Stimulated activated CD4-positive, alpha-beta T cell treated with anti-CD3 and anti-CD28 coated beads, Interleukin-12 subunit alpha, Interleukin-12 subunit beta, amount 100 ng/mL, for 24 hours (primary cell): ENCODE measurements at regions not wholly inside any gene's neighbourhood (a gene's known extent, or its start where the extent isn't known, plus 50 kb on each side); places are given as distances from the start of the nearest gene placed in this dataset.
A peak's percentile ranks its signal among the peaks of the same experiment; 100 is the strongest.

ENCODE experiments used
- DNase-seq, 2 experiments: peaks; one replicate each; pipeline ENCODE4 v3.0.0-alpha.2; 2020; ENCODE audit warnings: low read depth in 2 of 2

GRCh38 chr15:77557564-77557963 lies 75.1 kb downstream of the LINGO1 start:
- DNase-seq: no peak

- DNase-seq: no peak
Measured at GRCh38 chr15:77557144-77557543, 75.6 kb downstream of the LINGO1 start.

- no peak for DNase-seq
Measured at GRCh38 chr15:77556622-77557021, 76.1 kb downstream of the LINGO1 start.

- DNase-seq: no peak
Measured at GRCh38 chr15:77555232-77555631, 77.5 kb downstream of the LINGO1 start.

GRCh38 chr15:77554306-77555080 lies 78.2 kb downstream of the LINGO1 start:
- no peak for DNase-seq

GRCh38 chr15:77553695-77554094 lies 79.0 kb downstream of the LINGO1 start:
- no peak for DNase-seq

GRCh38 chr15:77553257-77553656 lies 79.5 kb downstream of the LINGO1 start:
- no peak for DNase-seq

- DNase-seq: no peak
Measured at GRCh38 chr15:77552066-77552465, 80.6 kb downstream of the LINGO1 start.

GRCh38 chr15:77550301-77551251 lies 82.1 kb downstream of the LINGO1 start:
- no peak for DNase-seq

- no peak for DNase-seq
Measured at GRCh38 chr15:77549576-77550288, 83.0 kb downstream of the LINGO1 start.

- DNase-seq: no peak
Measured at GRCh38 chr15:77548589-77549557, 83.8 kb downstream of the LINGO1 start.

- no peak for DNase-seq
Measured at GRCh38 chr15:77547801-77548588, 84.7 kb downstream of the LINGO1 start.

- DNase-seq: no peak
Measured at GRCh38 chr15:77546870-77547269, 85.8 kb downstream of the LINGO1 start.

GRCh38 chr15:77546050-77546501 lies 86.6 kb downstream of the LINGO1 start:
- DNase-seq: no peak

GRCh38 chr15:77545058-77545457 lies 87.7 kb downstream of the LINGO1 start:
- no peak for DNase-seq

GRCh38 chr15:77544162-77544561 lies 88.5 kb downstream of the LINGO1 start:
- DNase-seq: no peak

GRCh38 chr15:77543159-77543882 lies 89.4 kb downstream of the LINGO1 start:
- DNase-seq: peak; percentile 49 to 67

- DNase-seq: no peak
Measured at GRCh38 chr15:77542491-77543001, 90.2 kb downstream of the LINGO1 start.
